ENCODE measurements at regions not wholly inside any gene's neighbourhood (a gene's known extent, or its start where the extent isn't known, plus 50 kb on each side); places are given as distances from the start of the nearest gene placed in this dataset.
A peak's percentile ranks its signal among the peaks of the same experiment; 100 is the strongest.

GRCh38 chr11:134577751-134578395, 165.8 kb upstream of the B3GAT1 start:
- DNase-seq = peak; percentile 32
- no peak overlapping the region for H3K4me3 ChIP-seq
- no peak for TF ChIP-seq EP300 (IDR thresholded peaks at IDR 0.05)
- TF ChIP-seq POLR2AphosphoS5 (IDR thresholded peaks at IDR 0.05) = no peak
- TF ChIP-seq CTCF (IDR thresholded peaks at IDR 0.05) = no peak
- no peak for TF ChIP-seq POLR2A (IDR thresholded peaks at IDR 0.05)
- no peak overlapping the region for H3K27ac ChIP-seq
- intact Hi-C loops (cut with DNase I) = no loop called here
- no peaks in the 10 kb centered on the region for H3K36me3 ChIP-seq
- 82 to 83% methylated on average over 13 of the region's 13 CpGs for whole genome bisulfite sequencing, 2 donors
- H3K27me3 ChIP-seq = peaks cover 0 to 3% (median 0%) of the 10 kb centered on the region in 3 donors
- no peaks in the 10 kb centered on the region for H3K4me1 ChIP-seq
- no peaks in the 10 kb centered on the region for H3K9me3 ChIP-seq

GRCh38 chr11:134576721-134577171, 164.7 kb upstream of the B3GAT1 start:
- H3K4me3 ChIP-seq = no peak overlapping the region
- WGBS, 2 donors = 77 to 85% methylated on average over 8 of the region's 8 CpGs
- H3K27ac ChIP-seq = no peak overlapping the region
- no peaks in the 10 kb centered on the region for H3K4me1 ChIP-seq
- no peaks in the 10 kb centered on the region for H3K36me3 ChIP-seq
- peak; percentile 33 for DNase-seq
- TF ChIP-seq EP300 (IDR thresholded peaks at IDR 0.05) (no peak), CTCF (IDR thresholded peaks at IDR 0.05) (no peak)
- intact Hi-C loops (cut with DNase I) = no loop called here
- peaks cover 0 to 3% (median 0%) of the 10 kb centered on the region in 3 donors for H3K27me3 ChIP-seq
- H3K9me3 ChIP-seq = no peaks in the 10 kb centered on the region

GRCh38 chr11:134576286-134576685, 164.2 kb upstream of the B3GAT1 start:
- Histone ChIP-seq H3K27ac (no peak overlapping the region), H3K4me1 (no peaks in the 10 kb centered on the region), H3K9me3 (no peaks in the 10 kb centered on the region), H3K36me3 (no peaks in the 10 kb centered on the region), H3K27me3 (peaks cover 0 to 3% (median 0%) of the 10 kb centered on the region in 3 donors), H3K4me3 (no peak overlapping the region)
- TF ChIP-seq EP300 (IDR thresholded peaks at IDR 0.05) = no peak
- TF ChIP-seq CTCF (IDR thresholded peaks at IDR 0.05) = no peak
- no peak for TF ChIP-seq POLR2AphosphoS5 (IDR thresholded peaks at IDR 0.05)
- no peak for TF ChIP-seq POLR2A (IDR thresholded peaks at IDR 0.05)
- peak; percentile 44 for DNase-seq
- intact Hi-C loops (cut with DNase I) = no loop called here
- 77 to 86% methylated on average over 9 of the region's 9 CpGs for WGBS, 2 donors

- DNase-seq = peak; percentile 58
- no peaks in the 10 kb centered on the region for H3K27me3 ChIP-seq
- intact Hi-C loops (cut with DNase I) = no loop called here
- no peaks in the 10 kb centered on the region for H3K4me1 ChIP-seq
- TF ChIP-seq CTCF (IDR thresholded peaks at IDR 0.05) = no peak
- no peak for TF ChIP-seq POLR2A (IDR thresholded peaks at IDR 0.05)
- TF ChIP-seq EP300 (IDR thresholded peaks at IDR 0.05) = no peak
- TF ChIP-seq POLR2AphosphoS5 (IDR thresholded peaks at IDR 0.05) = no peak
- no peak overlapping the region for H3K4me3 ChIP-seq
- no peaks in the 10 kb centered on the region for H3K36me3 ChIP-seq
- no peak overlapping the region for H3K27ac ChIP-seq
- H3K9me3 ChIP-seq = no peaks in the 10 kb centered on the region
- 80 to 81% methylated on average over 16 of the region's 16 CpGs for WGBS, 2 donors
Measured at GRCh38 chr11:134575504-134576230, 163.6 kb upstream of the B3GAT1 start.

Data from sigmoid colon (tissue), 6 donors.